Cerebellar nuclear complex (tissue), 1 donor: ENCODE measurements at regions not wholly inside any gene's neighbourhood (a gene's known extent, or its start where the extent isn't known, plus 50 kb on each side); places are given as distances from the start of the nearest gene placed in this dataset.

Experiments
- DNase-seq, 2 experiments: peaks; one replicate each; lab custom pipeline; 2025; lab: John Stamatoyannopoulos, UW

DNA sequence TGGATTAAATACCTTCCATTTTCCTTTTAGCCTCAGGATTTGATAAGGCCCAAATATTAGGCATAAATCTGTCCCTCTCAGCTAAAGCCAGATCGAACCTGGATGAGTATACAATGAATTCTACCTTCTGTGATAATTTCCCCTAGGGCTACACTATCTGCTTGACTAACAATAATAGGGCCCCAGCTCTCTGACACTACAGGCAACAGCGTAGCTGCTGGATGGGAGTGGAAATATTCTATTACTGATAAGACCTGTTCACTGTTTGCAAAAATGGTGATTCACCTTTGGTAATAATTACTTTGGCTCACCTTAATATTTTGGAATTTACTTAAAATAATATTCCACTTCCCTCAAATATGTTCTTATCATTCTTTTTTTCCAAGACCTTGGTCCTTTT lies 644.2 kb upstream of the SEMA6A start:
- DNase-seq = no peak

DNA sequence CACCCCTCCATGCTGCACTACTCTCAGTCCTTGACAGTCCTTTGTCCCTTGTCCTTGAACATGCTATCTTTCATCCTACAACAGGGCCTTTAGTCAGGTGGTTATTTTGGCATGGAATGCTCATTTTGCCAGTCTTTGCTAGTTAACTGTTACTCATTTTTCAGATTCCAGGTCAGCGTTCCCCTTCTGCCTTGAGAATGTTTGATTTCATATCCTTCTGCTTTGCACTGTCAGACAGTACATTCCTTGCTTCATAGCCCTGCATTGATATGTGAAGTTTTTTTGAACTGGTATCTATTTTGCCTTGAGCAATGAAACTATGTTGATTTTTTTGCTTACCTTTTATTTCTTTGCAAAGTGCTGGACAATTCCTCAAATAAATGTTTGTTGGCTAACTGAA lies 638.2 kb upstream of the SEMA6A start:
- no peak for DNase-seq

- no peak for DNase-seq
These were observed 636.2 kb upstream of the SEMA6A start for GRCh38 chr5:117210796-117211195.

GRCh38 chr5:117209479-117209878 lies 634.9 kb upstream of the SEMA6A start:
- DNase-seq = no peak

DNA sequence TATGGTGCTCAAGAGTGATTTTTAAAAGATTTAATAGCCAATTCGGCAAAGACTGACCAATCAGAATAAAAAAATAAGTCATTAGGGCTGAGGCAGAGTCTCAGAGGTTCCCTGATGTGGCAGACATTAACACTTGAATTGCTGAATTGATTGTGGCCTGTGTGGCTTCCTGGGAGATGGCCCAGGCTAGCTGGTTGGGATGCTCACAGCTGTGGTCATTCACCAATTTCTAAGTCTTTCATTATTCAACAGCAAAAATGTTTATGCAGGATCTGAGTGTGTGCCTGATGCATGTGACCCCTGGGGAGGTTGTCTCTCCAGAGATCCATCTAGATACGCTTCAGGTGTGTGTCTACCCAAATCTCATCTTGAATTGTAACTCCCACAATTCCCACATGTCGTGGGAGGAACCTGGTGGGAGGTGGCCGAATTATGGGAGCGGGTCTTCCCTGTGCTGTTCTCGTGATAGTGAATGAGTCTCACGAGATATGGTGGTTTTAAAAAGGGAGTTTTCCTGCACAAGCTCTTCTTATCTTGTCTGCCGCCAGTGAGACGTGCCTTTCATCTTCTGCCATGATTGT lies 632.6 kb upstream of the SEMA6A start:
- DNase-seq = no peak

GRCh38 chr5:117205894-117206293 lies 631.3 kb upstream of the SEMA6A start:
- DNase-seq = no peak

- peak; percentile 67 to 92 for DNase-seq
These were observed 630.6 kb upstream of the SEMA6A start for GRCh38 chr5:117204926-117205869.

- no peak for DNase-seq
These were observed 629.8 kb upstream of the SEMA6A start for GRCh38 chr5:117204404-117204803.

DNA sequence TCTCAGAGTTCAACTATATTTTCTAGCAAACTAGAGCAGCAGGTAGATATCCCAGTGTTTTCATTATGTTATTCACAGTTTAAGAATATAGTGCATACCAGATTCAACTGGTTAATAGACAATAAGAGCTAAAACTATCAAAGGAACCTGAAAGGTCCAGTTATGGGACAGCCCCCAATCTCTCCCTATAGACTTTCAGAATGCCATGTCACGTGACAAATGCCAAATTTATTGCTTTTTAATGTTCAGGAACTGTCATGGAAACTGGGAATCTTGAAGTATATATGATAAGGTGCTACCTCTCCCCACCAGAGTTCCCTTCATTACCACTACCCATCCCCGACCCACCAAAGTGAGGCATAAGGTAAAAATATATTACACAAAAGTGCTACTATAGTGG lies 629.0 kb upstream of the SEMA6A start:
- DNase-seq = no peak

DNA sequence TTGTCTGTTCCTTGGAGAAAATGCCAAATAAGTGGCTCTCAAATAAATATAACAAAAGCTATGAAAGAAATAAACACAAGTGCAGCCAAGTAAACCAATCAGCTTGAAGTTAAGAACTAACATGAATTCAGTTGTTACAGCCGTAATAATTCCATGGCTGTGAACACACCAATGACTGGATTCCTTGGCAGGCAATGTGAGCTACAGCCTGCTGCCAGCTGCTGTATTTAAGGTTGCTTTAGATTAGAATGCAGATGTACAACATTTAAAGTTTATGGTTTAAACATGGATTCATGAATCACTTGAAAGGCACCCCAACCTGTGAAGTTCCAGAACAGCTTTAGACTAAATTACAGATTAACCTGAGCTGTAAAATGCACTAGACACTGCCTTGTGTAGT lies 626.4 kb upstream of the SEMA6A start:
- no peak for DNase-seq

DNA sequence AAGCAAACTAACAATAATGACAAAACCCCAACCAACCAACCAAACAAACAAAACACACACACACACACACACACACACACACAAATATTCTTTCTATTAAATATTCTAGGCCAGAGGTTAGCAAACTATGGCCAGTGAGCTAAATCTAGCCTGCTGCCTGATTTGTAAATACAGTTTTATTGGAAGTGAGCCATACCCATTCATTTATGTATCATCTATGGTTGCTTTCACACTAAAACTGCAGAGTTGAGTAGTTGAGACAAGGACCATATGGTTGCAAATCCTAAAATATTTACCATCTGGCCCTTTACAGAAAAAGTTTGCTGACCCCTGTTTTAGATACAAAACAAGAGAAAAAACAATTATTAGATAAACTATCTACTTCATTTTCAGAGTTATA lies 620.5 kb upstream of the SEMA6A start:
- DNase-seq = no peak

- DNase-seq = no peak
These were observed 616.6 kb upstream of the SEMA6A start for GRCh38 chr5:117191251-117191650.

GRCh38 chr5:117189784-117190183 lies 615.2 kb upstream of the SEMA6A start:
- no peak for DNase-seq

GRCh38 chr5:117188211-117188610 lies 613.6 kb upstream of the SEMA6A start:
- DNase-seq = no peak

DNA sequence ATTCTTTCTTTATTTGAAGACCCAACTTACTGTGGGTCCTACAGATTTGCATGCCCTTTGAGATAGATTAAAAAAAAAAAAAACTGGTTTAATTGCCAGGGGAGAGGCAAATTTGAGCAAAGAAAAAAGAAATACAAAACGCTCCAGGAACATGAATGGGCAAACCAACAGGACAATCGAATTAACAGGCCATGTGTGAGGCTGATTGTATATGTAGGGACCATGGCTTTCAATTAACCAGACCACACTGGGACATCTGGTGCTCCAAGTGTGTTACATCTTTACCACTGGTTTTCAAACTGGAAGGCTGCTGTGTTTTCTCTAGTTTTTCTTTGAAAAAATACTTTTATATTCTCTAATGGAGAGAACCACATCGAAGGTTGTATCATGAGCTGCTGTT lies 612.1 kb upstream of the SEMA6A start:
- DNase-seq = no peak

DNA sequence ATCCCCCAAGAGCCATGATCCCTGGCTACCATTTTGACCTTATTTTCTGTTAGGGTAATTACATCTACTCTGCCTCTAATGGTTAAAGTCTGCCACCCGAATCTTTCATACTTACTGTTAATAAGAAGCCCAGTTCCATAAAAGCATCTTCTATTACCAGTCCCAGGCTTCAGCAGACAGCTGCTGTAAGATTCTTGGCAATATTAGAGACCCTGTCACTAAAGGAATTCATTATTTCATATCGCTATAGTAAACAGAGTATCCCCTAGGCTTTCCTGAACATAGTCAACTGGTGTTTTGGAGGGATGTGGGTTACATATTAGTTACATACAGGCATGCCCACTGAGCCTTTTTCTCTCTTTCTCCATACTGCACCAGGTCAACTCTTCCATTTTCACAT lies 608.7 kb upstream of the SEMA6A start:
- no peak for DNase-seq

DNA sequence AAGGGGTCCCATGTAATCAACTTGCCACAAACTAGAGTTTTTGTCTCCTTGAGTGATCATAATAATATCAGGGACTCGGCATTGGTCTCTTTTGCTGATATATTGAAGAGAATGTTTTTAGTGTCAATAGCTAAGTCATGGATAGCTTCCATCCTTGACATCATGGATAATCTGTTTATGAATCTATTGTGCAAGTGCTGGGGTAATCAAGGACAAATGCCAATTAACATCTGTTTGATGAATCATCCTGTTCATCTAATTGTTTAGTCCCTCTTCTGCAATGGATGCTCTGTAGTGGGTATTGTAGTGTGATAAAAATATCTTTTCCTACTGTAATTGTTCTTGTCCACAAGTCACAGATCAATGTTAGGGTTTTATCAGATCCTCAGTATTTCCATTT lies 607.5 kb upstream of the SEMA6A start:
- DNase-seq = no peak

- no peak for DNase-seq
These were observed 602.7 kb upstream of the SEMA6A start for GRCh38 chr5:117177302-117177701.

DNA sequence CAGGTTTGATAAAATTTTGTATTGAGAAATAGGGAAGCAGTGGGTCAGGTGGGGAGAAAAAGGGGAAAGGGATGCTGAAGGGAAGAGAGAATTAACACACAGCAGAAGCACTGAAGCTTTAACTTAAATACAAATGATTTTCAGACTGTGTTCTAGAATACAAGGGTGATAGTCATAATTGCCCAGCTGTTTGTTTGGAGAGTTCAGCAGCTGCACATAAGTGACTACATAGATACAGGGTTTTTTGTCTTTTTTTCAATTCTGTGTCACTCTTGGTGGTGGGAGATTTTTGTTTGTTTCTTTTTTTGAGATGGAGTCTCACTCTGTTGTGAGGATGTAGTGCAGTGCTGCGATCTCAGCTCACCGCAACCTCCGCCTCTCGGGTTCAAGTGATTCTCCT lies 590.4 kb upstream of the SEMA6A start:
- no peak for DNase-seq

DNA sequence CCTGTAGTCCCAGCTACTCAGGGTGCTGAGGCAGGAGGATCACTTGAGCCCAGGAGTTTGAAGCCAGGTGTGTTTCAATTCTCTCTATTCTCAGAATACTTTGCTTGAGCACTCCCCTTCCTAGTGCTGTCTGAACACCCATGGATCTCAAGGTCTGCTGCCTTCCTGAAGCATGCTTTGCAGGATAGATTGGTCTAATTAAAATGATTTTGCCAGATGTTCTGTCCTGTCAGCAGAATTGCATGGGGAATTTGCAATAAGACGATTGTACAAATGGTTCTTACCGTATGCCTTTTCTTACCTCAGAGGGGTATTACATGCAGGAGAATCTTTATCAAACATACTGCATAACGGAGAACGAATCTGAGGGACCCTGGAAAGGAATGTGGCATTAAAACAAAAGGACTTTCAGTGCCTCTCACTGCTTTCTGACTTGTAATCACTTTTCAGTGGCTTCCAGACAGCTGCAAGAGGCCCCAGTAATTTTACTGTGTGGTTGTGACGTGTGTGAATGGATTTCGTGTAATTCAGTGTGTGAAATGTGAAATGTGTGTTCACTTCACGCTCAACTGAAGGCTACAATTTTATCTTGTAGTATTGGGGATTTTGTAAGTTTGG lies 587.2 kb upstream of the SEMA6A start:
- no peak for DNase-seq

GRCh38 chr5:117160391-117160790 lies 585.8 kb upstream of the SEMA6A start:
- DNase-seq = no peak

GRCh38 chr5:117149312-117149711 lies 574.7 kb upstream of the SEMA6A start:
- DNase-seq = no peak

GRCh38 chr5:117144086-117144485 lies 569.5 kb upstream of the SEMA6A start:
- DNase-seq = no peak
